Fibroblast of peridontal ligament (primary cell): ENCODE measurements at regions not wholly inside any gene's neighbourhood (a gene's known extent, or its start where the extent isn't known, plus 50 kb on each side); places are given as distances from the start of the nearest gene placed in this dataset.

Experiments
- DNase-seq: peaks from one replicate; pipeline ENCODE4 v3.0.0-alpha.2; 2010; ENCODE audit errors: extremely low read depth

- no peak for DNase-seq
Observed at GRCh38 chr1:219277304-219278105, 103.8 kb downstream of the LYPLAL1 start.

GRCh38 chr1:219276049-219276738 is 102.5 kb downstream of the LYPLAL1 start:
- no peak for DNase-seq

GRCh38 chr1:219273088-219273686 is 99.5 kb downstream of the LYPLAL1 start:
- no peak for DNase-seq

- peak; percentile 67 for DNase-seq
Observed at GRCh38 chr1:219271818-219272535, 98.3 kb downstream of the LYPLAL1 start.

- DNase-seq = no peak
Observed at GRCh38 chr1:219269171-219269570, 95.5 kb downstream of the LYPLAL1 start.

- no peak for DNase-seq
Observed at GRCh38 chr1:219266524-219266923, 92.8 kb downstream of the LYPLAL1 start.

- no peak for DNase-seq
Observed at GRCh38 chr1:219265026-219265515, 91.4 kb downstream of the LYPLAL1 start.

GRCh38 chr1:219264561-219264960 is 90.9 kb downstream of the LYPLAL1 start:
- DNase-seq = peak; percentile 31
